MCF 10A (cell line): ENCODE measurements at regions not wholly inside any gene's neighbourhood (a gene's known extent, or its start where the extent isn't known, plus 50 kb on each side); places are given as distances from the start of the nearest gene placed in this dataset.
"Not testable (repeated sequence)": the region's sequence is repeated elsewhere in the genome, so short reads cannot be mapped to it uniquely, and the experiment has no call there.

Source experiments
- BruUV-seq: library from RNA; stranded (reverse); fragments of 400-500 nt; replicated peaks from 2 replicates; lab custom pipeline; 2021; lab: Mats Ljungman, UMichigan
- CTCF ChIA-PET: fragments of 300-600 bp; sonication (Branson Sonifier 250); formaldehyde crosslinking; extraction: SDS; loops from one replicate; lab custom pipeline; 2021; ENCODE audit warnings: antibody characterized with exemption, inconsistent platforms; lab: Yijun Ruan, JAX
- POLR2A ChIA-PET: fragments of 300-600, 350-650 bp; sonication (Branson Sonifier 250); formaldehyde crosslinking; extraction: SDS; loops from one replicate; lab custom pipeline; 2020; ENCODE audit warnings: antibody characterized with exemption, inconsistent platforms; lab: Yijun Ruan, JAX
- DNase-seq: peaks from one replicate; pipeline ENCODE4 v3.0.0-alpha.2; 2018; ENCODE audit not compliant: unreplicated experiment
- H3K27ac Mint-ChIP-seq: one replicate; pipeline ENCODE4 v1.8.0; 2022; ENCODE audit warnings: mild to moderate bottlenecking, low read depth, mixed read lengths; ENCODE audit not compliant: unreplicated experiment
- H3K27me3 Mint-ChIP-seq: one replicate; pipeline ENCODE4 v1.8.0; 2022; ENCODE audit warnings: mixed read lengths; ENCODE audit not compliant: insufficient read depth, unreplicated experiment
- H3K36me3 Mint-ChIP-seq: one replicate; pipeline ENCODE4 v1.8.0; 2022; ENCODE audit warnings: mild to moderate bottlenecking, moderate library complexity, mixed read lengths; ENCODE audit not compliant: insufficient read depth, unreplicated experiment
- H3K4me1 Mint-ChIP-seq: one replicate; pipeline ENCODE4 v1.8.0; 2022; ENCODE audit warnings: mixed read lengths; ENCODE audit not compliant: insufficient read depth, unreplicated experiment
- H3K4me3 Mint-ChIP-seq: one replicate; pipeline ENCODE4 v1.8.0; 2022; ENCODE audit warnings: mild to moderate bottlenecking, moderate library complexity, mixed read lengths; ENCODE audit not compliant: unreplicated experiment
- H3K9me3 Mint-ChIP-seq: one replicate; pipeline ENCODE4 v1.8.0; 2022; ENCODE audit warnings: mixed read lengths; ENCODE audit not compliant: unreplicated experiment
- CTCF ChIP-seq: fragments of 200-600 bp; IDR thresholded peaks from one replicate; pipeline ENCODE4 v1.8.0; 2022; ENCODE audit warnings: antibody characterized with exemption, mild to moderate bottlenecking; ENCODE audit not compliant: unreplicated experiment
- intact Hi-C: fragments of 100-400 bp; cut with micrococcal nuclease; formaldehyde crosslinking; loops from 2 replicates; pipeline ENCODE4 v1.14.1; 2022

GRCh38 chr18:1034971-1035370, 130.3 kb downstream of the ADCYAP1 start:
- Mint-ChIP-seq H3K27ac (no peak overlapping the region), H3K27me3 (no peaks in the 10 kb centered on the region), H3K4me3 (no peak overlapping the region), H3K9me3 (peaks cover 22% of the 10 kb centered on the region), H3K36me3 (no peaks in the 10 kb centered on the region), H3K4me1 (no peaks in the 10 kb centered on the region)
- ChIA-PET POLR2A (no interaction called here), CTCF (interaction anchor here (0.5 to 0.6 kb wide), 2 partner anchors 37 to 978 kb away, joined by 3 read pairs; no protein-coding TSS in a partner anchor)
- TF ChIP-seq CTCF = no peak
- BruUV-seq = no TSS peak
- intact Hi-C loops = no loop called here
- no peak for DNase-seq

- Mint-ChIP-seq H3K27ac (no peak overlapping the region), H3K27me3 (no peaks in the 10 kb centered on the region), H3K9me3 (peaks cover 14% of the 10 kb centered on the region), H3K36me3 (no peaks in the 10 kb centered on the region), H3K4me3 (no peak overlapping the region), H3K4me1 (no peaks in the 10 kb centered on the region)
- DNase-seq = no peak
- no peak for TF ChIP-seq CTCF
- CTCF ChIA-PET = interaction anchor here (0.9 kb wide), 1 partner anchor 43 kb away, joined by 3 read pairs; no protein-coding TSS in a partner anchor
- intact Hi-C loops = no loop called here
- POLR2A ChIA-PET = no interaction called here
- no TSS peak for BruUV-seq
These were observed 132.3 kb downstream of the ADCYAP1 start for GRCh38 chr18:1036926-1037325.

- ChIA-PET POLR2A (no interaction called here), CTCF (no interaction called here)
- H3K27me3 Mint-ChIP-seq = no peaks in the 10 kb centered on the region
- peaks cover 15% of the 10 kb centered on the region for H3K9me3 Mint-ChIP-seq
- no peak overlapping the region for H3K27ac Mint-ChIP-seq
- no peak for DNase-seq
- intact Hi-C loops = no loop called here
- TF ChIP-seq CTCF = no peak
- no peak overlapping the region for H3K4me3 Mint-ChIP-seq
- H3K4me1 Mint-ChIP-seq = no peaks in the 10 kb centered on the region
- H3K36me3 Mint-ChIP-seq = no peaks in the 10 kb centered on the region
- no TSS peak for BruUV-seq
These were observed 133.1 kb downstream of the ADCYAP1 start for GRCh38 chr18:1037776-1038175.

GRCh38 chr18:1039421-1039820, 134.8 kb downstream of the ADCYAP1 start:
- Mint-ChIP-seq H3K4me1 (no peaks in the 10 kb centered on the region), H3K4me3 (no peak overlapping the region), H3K9me3 (peaks cover 8% of the 10 kb centered on the region), H3K36me3 (no peaks in the 10 kb centered on the region), H3K27me3 (no peaks in the 10 kb centered on the region), H3K27ac (no peak overlapping the region)
- DNase-seq = no peak
- no TSS peak for BruUV-seq
- ChIA-PET POLR2A (no interaction called here), CTCF (interaction anchor here (0.7 kb wide), 1 partner anchor 1045 kb away, joined by 3 read pairs; no protein-coding TSS in a partner anchor)
- no peak for TF ChIP-seq CTCF
- intact Hi-C loops = no loop called here

- H3K4me3 Mint-ChIP-seq, H3K36me3 Mint-ChIP-seq, POLR2A ChIA-PET, H3K27me3 Mint-ChIP-seq, intact Hi-C loops, CTCF ChIA-PET, H3K4me1 Mint-ChIP-seq, H3K27ac Mint-ChIP-seq, BruUV-seq, DNase-seq, H3K9me3 Mint-ChIP-seq: not testable (repeated sequence)
These were observed 138.4 kb downstream of the ADCYAP1 start for GRCh38 chr18:1043039-1043438.
